ENCODE measurements at regions not wholly inside any gene's neighbourhood (a gene's known extent, or its start where the extent isn't known, plus 50 kb on each side); places are given as distances from the start of the nearest gene placed in this dataset.

GRCh38 chr4:154010371-154010770 is 221.5 kb upstream of the SFRP2 start:
- no peak for TF ChIP-seq CTCF (IDR thresholded peaks at IDR 0.05)
- no peak for TF ChIP-seq POLR2A (IDR thresholded peaks at IDR 0.05)

Data from lower leg skin (tissue), 3 donors.